Progenitor cell of endocrine pancreas (in vitro differentiated cells): ENCODE measurements at regions not wholly inside any gene's neighbourhood (a gene's known extent, or its start where the extent isn't known, plus 50 kb on each side); places are given as distances from the start of the nearest gene placed in this dataset.
"Not testable (repeated sequence)": the region's sequence is repeated elsewhere in the genome, so short reads cannot be mapped to it uniquely, and the experiment has no call there.

Experiments
- DNase-seq: peaks from one replicate; pipeline ENCODE4 v3.0.0; 2021; ENCODE audit warnings: low spot score; ENCODE audit not compliant: unreplicated experiment
- H3K27ac Mint-ChIP-seq: 2 replicates; pipeline ENCODE4 v1.8.0; 2021; ENCODE audit warnings: mild to moderate bottlenecking, moderate library complexity, mixed read lengths
- H3K27me3 Mint-ChIP-seq: 2 replicates; pipeline ENCODE4 v1.8.0; 2021; ENCODE audit warnings: mixed read lengths
- H3K36me3 Mint-ChIP-seq: 2 replicates; pipeline ENCODE4 v1.8.0; 2022; ENCODE audit warnings: mixed read lengths; ENCODE audit not compliant: insufficient read depth
- H3K4me1 Mint-ChIP-seq: 2 replicates; pipeline ENCODE4 v1.8.0; 2021; ENCODE audit warnings: low read depth, mixed read lengths
- H3K4me3 Mint-ChIP-seq: 2 replicates; pipeline ENCODE4 v1.8.0; 2021; ENCODE audit warnings: low read depth, mild to moderate bottlenecking, moderate library complexity, mixed read lengths
- H3K9me3 Mint-ChIP-seq: 2 replicates; pipeline ENCODE4 v1.8.0; 2021; ENCODE audit warnings: low read depth, mixed read lengths
- TF ChIP-seq, protein P1 (sequence below): fragments of 200-600 bp; sonication (generic); IDR thresholded peaks from one replicate; pipeline ENCODE4 v1.5.0; 2021; ENCODE audit warnings: antibody characterized with exemption, mild to moderate bottlenecking; ENCODE audit not compliant: unreplicated experiment

DNA sequence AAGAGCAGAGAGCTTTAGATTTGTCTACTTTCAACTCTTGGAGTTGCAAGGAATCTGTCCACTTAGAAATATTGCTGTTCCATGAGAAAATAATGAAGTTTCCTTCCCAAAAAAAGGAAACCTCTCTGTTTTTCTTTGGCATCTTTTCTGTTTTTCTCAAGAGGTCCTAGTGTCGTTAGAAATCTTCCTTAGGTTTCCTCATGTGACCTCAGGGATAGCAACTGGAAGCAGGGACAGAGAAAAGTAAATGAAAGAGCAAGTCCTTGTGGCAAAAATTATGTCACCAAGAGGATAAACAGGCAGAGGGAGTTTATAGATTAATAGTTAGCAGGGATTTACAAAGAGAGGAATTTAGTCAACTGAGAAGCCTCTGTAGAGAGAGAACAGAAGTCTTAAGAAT lies 478.4 kb upstream of the ADGRL3 start:
- Mint-ChIP-seq H3K4me1 (peaks cover 10% of the 10 kb centered on the region), H3K4me3 (no peak overlapping the region), H3K27ac (no peak overlapping the region), H3K36me3 (no peaks in the 10 kb centered on the region), H3K9me3 (no peaks in the 10 kb centered on the region), H3K27me3 (no peaks in the 10 kb centered on the region)
- no peak for DNase-seq
- TF ChIP-seq, protein P1, sequence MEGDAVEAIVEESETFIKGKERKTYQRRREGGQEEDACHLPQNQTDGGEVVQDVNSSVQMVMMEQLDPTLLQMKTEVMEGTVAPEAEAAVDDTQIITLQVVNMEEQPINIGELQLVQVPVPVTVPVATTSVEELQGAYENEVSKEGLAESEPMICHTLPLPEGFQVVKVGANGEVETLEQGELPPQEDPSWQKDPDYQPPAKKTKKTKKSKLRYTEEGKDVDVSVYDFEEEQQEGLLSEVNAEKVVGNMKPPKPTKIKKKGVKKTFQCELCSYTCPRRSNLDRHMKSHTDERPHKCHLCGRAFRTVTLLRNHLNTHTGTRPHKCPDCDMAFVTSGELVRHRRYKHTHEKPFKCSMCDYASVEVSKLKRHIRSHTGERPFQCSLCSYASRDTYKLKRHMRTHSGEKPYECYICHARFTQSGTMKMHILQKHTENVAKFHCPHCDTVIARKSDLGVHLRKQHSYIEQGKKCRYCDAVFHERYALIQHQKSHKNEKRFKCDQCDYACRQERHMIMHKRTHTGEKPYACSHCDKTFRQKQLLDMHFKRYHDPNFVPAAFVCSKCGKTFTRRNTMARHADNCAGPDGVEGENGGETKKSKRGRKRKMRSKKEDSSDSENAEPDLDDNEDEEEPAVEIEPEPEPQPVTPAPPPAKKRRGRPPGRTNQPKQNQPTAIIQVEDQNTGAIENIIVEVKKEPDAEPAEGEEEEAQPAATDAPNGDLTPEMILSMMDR, result no peak

DNA sequence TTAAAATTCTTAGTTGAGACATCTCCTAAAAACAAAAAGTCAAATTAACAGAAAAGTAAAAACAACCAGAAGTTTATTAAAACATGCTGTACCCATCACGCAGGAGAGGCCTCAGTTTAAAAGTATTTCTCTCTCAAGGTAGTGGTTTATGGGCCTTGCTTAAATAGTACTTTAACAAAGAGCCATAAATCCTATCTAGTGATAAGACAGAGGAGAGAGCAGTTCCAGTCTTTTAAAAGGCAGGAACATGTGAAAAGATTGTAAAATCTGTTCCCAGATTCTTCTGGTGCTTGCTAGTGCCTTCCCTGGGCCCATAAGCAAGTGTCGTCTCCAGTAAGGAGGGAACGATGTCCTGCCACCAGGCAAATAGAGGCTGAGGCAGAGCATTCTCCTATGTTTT lies 476.3 kb upstream of the ADGRL3 start:
- Mint-ChIP-seq H3K9me3 (peaks cover 4% of the 10 kb centered on the region), H3K27me3 (no peaks in the 10 kb centered on the region), H3K4me1 (peaks cover 10% of the 10 kb centered on the region), H3K36me3 (peaks cover 1% of the 10 kb centered on the region), H3K27ac (no peak overlapping the region), H3K4me3 (no peak overlapping the region)
- TF ChIP-seq, protein P1, result no peak
- DNase-seq, result no peak

DNA sequence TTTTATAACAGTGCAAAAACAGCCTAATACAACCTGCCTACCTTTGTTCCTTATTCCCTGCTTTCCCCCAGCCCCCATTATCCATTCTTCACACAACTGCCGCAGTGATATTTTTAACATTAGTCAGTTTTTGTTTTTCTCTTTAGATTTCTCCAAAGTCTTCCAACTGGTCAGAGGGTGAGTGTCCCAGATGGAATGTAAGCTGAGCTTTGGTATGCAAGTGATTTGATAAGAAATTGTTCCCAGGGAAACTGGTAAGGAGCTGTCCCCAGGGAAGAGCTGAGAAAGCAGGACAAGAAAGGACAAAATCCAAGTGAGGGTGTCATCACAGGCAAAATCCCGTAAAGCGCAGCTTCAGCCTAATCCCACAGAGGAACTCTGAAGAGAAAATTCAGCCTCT lies 475.5 kb upstream of the ADGRL3 start:
- H3K27me3 Mint-ChIP-seq, result no peaks in the 10 kb centered on the region
- H3K4me1 Mint-ChIP-seq, result peaks cover 10% of the 10 kb centered on the region
- H3K27ac Mint-ChIP-seq, result peak overlapping the region; percentile 83
- DNase-seq, result no peak
- TF ChIP-seq, protein P1, result no peak
- peaks cover 1% of the 10 kb centered on the region for H3K36me3 Mint-ChIP-seq
- no peak overlapping the region for H3K4me3 Mint-ChIP-seq
- H3K9me3 Mint-ChIP-seq, result peaks cover 6% of the 10 kb centered on the region

DNA sequence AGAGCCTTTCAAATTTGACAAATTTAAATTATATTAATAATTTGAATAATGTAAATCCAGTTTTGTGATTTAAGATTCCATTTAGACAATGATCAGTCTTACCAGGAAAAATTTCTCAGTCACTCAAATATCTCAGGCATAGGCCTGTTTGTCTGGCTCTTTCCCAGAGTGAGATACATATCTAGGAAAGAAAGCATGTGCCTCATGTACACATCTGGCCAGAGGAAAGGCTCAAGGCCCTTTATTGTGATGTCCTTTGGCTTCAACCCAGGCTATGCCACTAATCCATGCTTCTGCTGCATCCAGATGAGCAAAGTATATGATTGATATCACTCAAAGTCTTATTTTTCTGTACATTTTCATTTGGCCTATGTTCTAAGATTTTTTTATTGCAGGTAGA lies 473.3 kb upstream of the ADGRL3 start:
- H3K27me3 Mint-ChIP-seq, result no peaks in the 10 kb centered on the region
- H3K27ac Mint-ChIP-seq, result no peak overlapping the region
- peaks cover 6% of the 10 kb centered on the region for H3K9me3 Mint-ChIP-seq
- H3K4me3 Mint-ChIP-seq, result no peak overlapping the region
- H3K36me3 Mint-ChIP-seq, result peaks cover 1% of the 10 kb centered on the region
- no peak for DNase-seq
- peaks cover 10% of the 10 kb centered on the region for H3K4me1 Mint-ChIP-seq
- TF ChIP-seq, protein P1, result no peak

DNA sequence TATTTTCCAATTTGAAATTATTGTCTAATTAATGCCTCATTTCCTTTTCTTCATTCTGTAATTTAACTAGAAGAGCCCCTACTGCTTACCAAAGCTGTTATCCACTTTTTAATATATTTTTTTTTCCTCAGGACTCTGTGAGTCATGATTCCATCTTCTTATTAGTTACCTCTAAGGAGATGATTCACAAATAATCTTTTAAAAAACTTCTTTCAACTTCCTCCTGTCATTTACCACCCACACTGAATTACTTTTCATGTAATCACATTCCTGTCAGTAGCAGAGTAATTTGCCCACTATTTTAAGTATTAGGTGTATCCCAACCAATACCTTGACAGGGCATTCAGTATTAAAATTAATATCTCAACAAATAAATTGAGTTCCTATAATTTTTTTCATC lies 470.9 kb upstream of the ADGRL3 start:
- Mint-ChIP-seq H3K36me3 (peaks cover 1% of the 10 kb centered on the region), H3K27me3 (no peaks in the 10 kb centered on the region), H3K4me1 (peaks cover 10% of the 10 kb centered on the region), H3K9me3 (peaks cover 6% of the 10 kb centered on the region), H3K4me3 (no peak overlapping the region), H3K27ac (no peak overlapping the region)
- TF ChIP-seq, protein P1, result no peak
- DNase-seq, result no peak

DNA sequence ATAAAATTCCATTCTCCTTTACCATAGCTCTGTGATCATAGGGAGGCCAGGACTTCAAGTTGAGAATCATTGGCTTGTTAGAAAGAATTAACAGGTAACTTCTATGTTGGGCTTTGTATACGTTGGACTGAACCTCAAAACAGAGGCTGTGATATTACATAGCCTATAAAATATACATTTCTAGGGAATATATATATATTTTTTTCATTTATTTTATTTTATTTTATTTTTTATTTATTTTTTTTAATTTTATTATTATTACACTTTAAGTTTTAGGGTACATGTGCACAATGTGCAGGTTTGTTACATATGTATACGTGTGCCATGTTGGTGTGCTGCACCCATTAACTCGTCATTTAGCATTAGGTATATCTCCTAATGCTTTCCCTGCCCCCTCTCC lies 470.4 kb upstream of the ADGRL3 start:
- H3K27me3 Mint-ChIP-seq, DNase-seq, H3K9me3 Mint-ChIP-seq, H3K27ac Mint-ChIP-seq, H3K4me3 Mint-ChIP-seq, H3K36me3 Mint-ChIP-seq, H3K4me1 Mint-ChIP-seq: not testable (repeated sequence)
